HG02763 (cell line): ENCODE measurements at regions not wholly inside any gene's neighbourhood (a gene's known extent, or its start where the extent isn't known, plus 50 kb on each side); places are given as distances from the start of the nearest gene placed in this dataset.

Experiments
- ATAC-seq: cut with Tn5 transposase; IDR thresholded peaks from one replicate; pipeline ENCODE4 v1.9.1; 2021; ENCODE audit warnings: mild to moderate bottlenecking, moderate library complexity; ENCODE audit not compliant: unreplicated experiment

DNA sequence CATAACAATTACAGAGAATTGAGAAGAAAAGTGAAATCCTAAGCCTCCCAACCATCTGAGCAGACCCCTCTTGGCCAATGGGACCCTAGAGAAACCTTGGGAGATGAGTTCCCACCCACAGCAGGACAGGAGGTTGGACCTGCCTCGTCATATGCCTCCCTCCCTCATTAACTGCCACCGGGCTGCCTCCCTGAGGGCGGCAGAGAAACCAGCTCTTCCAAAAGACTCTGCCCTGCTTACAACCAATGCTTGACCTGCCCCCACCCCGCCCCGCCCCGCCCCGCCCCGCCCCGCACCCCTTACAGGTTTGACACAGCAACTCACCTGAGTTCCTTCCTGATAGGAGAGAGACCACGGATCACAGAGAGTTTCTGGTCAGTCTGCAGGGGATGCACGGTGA is 86.1 kb downstream of the ADRA2C start:
- ATAC-seq: no peak

DNA sequence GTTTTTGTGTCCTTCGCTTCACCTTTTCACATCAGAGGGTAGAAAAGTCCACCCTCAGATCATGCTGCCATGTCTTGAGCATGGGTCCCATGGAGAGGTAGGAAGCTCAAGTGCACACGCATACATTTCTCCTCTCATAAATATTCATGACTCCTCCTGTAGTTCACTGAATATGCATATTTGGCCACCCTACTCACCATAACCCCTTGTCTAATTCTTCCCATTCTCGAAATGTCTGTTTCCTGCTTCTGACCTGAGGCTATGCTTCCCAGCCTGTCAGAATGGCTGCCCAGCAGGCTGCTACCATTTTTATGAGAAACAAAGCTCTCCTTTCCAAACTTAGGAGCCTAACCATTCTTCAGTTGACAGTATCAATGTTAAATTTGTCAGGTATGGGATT is 86.5 kb downstream of the ADRA2C start:
- ATAC-seq: no peak

DNA sequence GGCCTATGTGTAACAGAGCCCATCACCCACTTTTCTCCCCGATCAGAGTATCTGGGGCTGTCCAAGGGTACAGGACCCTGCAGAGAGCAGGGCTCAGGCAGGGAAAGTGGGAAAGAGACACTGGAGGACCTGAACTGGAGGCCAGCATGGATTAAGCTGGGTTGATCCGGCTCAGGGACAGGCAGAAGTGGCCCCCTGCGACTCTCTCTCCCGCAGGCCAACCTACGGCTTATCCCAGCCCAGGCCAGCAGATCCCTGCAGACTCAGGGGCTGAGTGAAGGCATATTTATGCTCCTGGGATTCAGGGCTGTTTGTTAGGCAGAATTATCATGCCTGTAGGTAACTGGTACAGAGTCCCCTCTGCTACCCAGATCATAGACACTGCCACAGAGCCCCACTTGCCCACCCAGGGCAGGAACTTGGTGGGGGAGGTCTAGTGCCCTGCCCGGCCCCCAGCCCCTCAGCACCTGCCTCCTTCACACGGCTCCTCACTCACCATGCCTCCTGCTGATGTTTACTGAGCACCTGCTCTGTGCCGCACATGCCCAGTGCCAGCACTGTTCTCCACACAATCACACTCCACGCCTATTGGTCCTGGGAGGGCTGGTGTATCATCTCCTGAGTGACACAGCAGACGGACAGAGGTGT is 87.3 kb downstream of the ADRA2C start:
- no peak for ATAC-seq

DNA sequence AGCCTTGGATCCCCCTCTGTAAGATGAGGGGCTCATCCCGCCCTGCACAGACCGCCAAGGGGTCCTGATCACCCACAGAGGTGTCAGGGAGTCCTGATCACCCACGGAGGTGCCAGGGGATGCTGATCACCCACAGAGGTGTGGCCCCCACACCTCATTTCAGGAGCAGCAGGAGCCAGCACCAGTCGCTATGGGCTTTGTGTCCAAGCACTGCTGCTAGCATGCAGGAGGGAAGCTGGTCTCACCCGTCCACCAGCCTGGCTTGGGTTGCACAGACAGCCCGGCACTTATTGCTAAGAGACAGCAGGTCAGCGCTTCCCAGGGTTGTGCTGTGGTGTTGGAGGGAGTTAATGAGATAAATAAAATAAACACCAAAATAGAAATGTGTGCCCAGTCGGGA is 88.5 kb downstream of the ADRA2C start:
- no peak for ATAC-seq

DNA sequence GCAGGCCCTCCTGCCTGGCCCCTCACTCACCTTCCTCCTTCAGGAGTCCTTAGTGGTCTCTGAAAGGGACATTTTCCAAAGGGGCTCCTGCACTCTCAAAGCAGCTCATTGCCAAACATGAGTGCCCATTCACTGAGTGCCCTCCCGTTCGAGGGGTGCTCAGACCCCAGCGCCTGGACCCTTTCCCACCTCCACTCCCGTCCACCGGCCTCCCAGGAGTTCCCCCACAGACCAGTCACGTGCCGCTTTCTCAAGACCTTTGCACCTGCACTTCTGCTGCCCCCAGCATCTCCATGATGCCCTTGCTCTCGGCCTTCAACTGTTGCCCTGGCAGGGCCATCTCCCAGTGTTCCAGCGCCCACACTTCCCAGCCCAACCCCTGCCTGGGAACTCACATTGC is 89.5 kb downstream of the ADRA2C start:
- no peak for ATAC-seq

DNA sequence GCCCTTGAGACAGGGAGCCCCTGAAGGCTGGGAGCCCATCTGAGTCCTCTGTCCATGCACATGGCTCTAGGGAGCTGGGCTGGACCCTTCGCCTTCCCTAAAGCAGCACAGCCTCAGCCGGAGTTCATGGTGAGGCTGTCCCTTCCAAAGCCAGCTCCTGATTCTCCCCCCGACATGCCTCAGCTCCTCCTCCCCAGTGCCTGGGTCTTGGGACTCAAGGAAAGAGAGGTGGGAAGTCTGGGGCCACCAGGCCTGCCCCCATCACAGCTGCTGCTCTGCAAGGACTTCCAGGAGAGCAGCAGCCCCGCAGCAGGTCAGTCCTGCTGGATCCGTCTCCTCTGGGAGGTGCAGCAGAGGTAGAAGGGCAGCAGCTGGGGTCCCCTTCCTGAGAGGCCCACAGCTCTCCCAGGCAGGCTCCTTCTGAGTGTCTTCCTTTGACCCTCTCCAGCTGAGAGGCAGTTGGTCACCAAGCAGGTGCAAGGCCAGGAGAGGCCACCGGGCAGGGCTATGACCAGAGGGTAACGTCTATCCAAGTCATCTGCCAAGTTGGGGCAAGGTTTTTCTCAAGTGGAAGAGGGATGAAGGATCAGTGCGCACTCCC is 90.5 kb downstream of the ADRA2C start:
- ATAC-seq: no peak

DNA sequence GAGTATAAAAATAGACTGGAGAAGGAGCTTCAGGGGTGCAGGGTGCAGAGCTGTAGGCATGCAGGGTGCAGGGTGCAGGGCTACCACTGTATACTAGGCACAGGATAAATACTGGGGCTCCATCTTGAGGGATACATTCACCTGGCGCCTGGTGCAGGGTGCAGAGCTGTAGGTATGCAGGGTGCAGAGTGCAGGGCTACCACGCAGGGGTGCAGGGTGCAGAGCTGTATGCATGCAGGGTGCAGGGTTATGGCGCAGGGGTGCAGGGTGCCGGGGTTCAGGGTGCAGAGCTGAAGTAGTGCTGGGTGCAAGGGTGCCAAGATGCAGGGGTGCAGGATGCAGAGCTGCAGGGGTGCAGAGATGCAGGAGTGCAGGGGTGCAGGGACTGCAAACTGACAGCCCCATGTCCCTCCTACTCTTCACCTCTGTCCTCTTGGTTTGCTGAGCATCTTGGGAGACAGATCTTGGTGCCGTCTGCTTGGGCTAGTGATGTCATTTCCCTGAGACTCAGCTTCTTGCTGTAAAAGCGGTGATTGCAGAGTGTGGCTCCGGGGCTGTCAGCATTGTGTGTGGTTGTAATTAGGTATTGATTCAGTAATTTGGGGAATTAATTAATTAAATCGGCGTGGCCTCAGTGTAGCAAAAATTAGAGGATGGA is 91.2 kb downstream of the ADRA2C start:
- no peak for ATAC-seq

DNA sequence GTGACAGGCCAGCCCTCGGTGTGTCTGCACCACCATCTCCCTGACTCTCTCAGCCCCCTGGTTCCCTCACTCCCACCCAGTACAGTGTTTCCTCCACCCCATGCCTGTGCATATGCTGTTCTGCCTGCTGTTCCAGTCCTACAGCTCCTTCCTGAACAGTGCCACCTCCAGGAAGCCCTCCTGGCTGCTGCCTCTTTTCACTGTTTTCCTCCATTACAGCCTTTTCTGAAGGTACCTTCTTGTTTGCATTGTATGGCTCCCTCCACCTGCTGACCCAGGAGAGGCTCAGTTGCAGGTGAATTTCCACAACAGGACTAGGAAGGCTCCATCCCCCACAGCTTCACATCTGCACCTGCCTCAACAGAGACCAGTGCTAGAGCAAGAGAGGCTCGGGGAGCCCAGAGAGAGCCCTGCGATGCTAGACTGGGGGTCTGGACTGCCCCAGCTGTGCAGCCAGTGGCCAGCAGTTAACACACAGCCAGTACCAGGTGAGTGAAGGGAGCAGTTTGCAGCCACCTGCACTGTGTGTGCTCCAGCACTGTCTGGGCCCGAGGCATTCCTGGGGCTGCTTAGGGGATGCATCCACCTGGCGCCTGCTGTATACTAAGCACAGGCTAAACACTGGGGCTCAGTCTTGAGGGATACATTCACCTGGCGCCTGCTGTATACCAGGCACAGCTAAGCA is 92.0 kb downstream of the ADRA2C start:
- ATAC-seq: no peak

DNA sequence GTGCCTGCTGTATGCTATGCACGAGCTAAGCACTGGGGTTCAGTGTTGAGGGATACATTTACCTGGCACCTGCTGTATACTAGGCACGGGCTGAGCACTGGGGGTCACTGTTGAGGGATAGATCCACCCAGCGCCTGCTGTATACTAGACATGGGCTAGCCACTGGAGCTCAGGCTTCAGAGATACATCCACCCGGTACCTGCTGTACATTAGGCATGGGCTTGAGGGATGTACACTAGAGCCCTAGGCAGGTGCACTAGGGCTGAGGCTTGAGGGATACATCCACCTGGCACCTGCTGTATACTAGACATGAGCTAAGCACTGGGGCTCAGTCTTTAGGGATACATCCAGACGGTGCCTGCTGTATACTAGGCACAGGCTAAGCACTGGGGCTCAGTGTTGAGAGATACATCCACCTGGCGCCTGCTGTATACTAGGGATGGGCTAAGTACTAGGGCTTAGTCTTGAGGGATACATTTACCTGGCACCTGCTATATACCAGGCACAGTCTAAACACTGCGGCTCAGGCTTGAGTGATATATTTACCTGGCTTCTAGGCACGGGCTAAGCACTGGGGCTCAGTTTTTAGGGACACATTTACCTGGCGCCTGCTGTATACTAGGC is 92.7 kb downstream of the ADRA2C start:
- ATAC-seq: no peak

DNA sequence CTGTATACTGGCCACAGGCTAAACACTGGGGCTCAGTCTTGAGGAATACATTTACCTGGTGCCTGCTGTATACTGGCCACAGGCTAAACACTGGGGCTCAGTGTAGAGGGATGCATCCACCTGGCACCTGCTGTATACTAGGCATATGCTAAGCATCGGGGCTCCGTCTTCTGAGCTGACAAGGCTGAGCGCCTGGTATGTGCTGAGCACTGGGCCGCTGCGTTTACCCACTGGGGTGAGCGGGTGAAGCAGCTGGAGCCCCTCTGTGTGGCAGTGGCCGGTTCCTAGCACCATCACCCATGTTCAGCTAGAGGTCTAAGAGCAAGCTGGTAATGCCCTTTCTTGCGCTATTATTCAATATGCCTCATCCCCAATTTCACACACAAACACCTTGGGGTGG is 93.4 kb downstream of the ADRA2C start:
- no peak for ATAC-seq

DNA sequence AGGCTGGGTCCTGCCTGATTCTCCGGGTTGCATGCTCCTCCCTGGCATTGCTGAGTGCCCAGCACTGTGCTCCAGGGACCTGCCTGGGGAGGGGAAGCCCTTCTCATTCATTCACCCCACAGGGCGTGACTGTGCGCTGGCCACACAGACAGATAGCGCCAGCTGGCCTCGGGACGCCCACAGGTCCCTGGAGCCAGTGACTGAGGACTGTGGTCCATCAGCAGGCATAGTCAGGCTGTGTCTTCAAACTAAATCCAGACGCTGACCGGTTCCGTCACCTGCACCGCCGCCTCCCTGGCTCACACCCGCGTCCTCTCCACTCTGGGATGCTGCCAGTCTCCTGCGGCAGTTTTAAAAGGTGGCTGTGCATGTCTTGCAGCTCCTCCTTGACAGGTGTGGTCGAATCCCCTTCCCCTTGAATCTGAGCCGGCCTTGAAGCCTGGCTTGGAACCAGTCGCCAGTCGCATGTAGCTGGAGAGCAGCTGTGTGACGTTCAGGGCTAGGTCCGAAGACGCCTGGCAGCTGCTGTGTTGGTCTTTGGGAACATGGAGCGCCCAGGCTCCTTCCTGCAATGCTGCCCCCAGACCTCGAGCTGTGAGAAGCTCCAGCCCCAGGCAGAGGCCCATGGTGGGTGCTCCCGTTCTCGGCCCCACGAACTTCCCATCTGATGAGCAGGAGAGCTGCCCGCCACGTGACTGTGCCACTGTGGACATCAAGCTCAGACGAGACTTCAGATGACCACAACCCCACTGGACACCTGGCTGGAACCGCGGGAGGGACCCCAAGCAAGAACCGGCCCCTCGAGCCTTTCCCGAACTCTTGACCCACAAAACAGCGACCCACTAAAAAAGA is 94.1 kb downstream of the ADRA2C start:
- no peak for ATAC-seq

DNA sequence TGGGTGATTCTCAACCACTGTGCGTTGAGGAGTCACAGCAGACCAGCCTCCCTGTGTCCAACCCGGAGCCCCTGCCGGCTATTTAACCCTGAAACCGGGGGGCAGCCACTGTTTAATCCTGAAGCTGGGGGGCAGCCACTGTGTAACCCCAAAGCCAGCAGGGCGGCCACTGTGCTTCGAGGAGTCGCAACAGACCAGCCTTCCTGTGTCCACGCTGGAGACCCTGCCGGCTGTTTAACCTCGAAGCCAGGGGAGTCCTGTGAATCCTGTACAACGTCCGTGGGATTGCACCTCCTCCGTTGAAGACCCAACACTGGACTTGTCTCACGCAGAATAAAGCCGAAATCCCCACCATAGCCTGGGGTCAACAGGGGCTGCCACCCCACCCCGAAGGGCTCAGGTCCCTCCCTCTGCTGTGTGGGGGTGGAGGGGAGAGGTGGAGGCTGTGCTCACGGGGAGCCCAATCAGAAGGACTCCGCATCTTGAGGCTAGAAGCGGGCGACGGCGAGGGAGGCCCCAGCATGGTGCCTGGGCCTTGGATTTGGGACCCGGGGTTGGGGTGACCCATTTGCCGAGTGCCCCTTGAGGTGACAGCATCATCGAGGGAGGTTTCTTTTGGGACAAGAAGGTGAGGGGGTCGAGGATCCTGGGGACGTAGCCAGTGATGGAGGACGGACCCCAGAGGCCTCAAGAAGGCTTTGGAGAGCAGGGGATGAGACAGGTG is 94.9 kb downstream of the ADRA2C start:
- ATAC-seq: no peak

DNA sequence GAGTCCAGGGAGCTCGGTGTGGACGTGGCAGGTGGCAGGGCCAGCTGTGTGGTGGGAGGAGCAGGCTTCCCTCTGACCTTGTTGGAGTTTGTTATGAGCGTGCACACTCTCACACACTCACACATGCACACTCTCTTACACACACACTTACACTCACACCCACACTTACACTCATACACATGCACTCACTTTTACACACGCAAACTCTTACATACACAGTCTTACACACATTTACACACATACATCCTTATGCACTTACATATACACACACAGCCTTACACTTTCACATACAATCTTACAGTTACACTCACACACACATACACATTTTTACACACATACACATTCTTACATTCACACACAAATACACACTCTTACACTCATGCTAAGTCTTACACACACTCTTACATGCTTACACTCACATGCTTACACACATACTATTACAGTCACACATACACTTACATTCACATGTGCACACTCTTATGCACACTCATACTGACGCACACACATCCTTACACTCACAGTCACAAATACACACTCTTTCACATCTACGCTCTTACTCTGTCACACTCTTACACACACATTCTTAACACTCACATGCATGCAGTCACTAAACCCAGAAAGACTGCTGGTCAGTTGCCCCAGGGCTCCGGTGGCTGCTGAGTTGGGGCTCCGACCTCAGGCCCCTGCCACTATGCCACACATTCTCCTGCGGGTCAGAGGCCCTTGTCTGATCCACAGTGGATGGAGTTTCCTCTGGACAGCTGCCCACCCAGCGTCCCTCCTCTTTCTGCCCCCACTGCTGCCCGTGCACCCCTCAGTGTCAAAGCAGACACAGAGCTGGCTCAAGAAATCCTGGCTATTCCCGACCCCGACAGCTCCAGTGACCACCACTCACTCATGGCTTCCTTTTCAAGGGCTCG is 95.8 kb downstream of the ADRA2C start:
- ATAC-seq: no peak

DNA sequence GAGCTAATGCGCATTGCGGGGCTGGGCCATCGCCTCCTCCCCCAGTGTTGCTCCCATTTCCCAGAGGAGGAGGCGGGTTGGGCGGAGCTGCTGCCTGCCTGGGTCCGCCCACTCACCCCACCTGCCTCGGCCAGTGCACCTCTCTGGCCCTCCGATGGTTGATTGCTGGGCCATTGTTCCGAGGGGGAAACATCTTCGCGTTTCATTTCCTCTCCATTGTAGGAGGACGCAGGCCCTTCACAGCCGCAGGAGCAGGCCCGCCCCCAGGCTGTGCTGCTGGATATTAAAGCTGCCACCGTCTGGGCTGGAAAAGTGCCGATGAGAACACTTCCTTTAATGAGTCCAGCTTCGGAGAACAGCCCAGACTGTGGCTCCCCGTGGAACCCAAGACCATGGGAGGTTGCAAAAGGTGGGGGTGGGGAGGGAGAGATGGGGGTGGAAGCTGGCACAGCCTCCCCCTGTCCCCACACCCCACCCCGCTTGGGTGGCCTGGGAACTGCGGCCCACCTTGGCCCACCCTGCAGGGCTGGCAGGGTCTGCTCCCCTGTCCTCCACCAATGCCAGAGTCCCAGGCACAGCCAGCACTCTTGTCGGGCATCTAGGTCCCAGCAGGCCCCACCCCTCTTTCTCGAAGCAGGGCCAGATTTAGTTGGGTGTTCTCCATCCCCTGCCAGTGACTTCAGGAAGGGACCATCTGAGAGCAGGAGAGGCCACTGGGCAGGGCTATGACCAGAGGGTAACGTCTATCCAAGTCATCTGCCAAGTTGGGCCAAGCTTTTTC is 96.6 kb downstream of the ADRA2C start:
- no peak for ATAC-seq

DNA sequence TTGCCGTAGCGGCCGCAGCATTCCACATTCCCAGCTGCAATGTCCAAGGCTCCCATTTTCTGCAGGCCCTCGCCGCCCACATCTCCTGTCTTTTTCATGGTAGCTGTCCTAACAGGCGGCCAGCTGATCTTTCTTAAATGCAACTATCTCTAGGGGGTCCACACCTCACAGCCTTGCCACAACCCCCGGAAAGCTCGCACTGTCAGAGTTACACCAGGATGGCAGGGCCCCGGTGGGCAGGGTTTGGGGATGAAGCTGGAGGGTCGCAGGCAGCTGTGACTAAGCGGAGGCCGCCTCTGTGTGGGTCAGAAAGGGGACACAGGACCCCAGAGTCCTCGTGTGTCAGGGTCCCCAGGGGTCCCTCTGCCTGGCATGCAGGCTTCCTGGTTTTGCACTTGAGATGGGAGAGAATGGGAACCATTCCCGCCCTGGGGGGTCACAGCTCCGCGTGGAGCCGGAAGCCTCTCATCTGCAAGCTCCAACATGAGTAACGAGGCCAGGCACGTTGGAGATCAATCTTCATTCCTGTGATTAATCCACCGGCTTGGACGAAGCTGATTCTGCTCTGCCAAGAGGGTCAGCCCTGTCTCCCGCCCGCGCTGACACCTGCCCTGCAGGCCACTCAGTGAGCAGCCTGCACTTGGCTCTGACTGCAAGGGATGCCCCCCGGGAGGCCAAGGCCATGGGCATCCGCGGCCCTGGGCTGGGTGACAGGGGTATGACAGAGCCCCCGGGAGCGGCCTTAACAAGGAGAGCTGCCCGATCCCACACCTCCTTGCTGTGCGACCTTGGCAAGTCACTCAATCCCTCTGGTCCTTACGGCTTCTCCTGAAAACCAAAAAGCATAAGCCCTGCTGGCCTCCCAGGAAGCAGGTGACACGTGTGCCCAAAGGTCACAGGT is 97.9 kb downstream of the ADRA2C start:
- ATAC-seq: no peak

DNA sequence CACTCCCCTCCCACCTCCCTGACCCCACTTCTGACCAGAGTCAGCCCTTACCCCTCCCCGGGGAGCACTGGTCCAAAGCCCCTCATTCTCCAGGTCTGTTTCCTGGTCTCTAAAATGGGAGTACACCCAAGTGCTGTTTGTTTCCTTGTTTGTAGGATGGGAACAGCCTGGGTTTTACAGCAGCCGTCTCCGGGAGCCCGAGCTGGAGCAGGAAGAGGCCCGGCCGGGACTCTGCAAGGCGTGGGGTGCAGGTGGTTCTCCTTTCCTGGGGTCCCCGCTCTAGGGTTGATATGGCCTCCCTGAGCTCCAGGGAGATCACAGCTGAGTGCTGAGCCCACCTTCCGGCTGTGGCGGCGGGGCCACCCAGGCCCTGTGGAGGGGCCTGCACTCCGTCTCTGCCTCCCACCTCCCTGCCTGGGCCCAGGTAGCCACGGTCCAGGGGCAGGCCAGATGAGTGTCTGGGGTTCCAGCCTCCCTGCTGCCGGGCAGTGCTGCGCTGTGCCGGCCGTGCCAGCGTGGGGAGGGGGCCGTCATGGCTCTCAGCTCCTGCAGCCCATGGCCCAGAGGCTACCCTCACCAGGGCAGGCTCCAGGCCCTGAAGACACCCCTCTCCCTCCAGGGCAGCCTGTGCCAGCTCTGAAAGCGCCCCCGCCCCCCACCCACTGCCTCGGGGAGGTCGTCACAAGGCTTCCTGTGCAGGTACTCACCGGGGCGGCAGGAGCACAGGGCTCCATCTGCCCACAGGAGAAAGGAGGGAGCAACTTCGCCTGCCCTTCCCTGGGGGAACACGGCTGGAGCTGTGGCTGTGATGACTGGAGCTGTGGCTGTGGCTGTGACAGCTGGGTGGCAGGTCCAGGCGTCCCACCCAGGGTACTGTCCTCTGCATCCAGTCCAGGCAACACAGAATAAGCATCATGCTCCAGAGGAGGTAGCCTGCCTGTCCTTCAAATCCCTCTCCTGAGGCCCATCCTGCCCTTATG is 98.8 kb downstream of the ADRA2C start:
- no peak for ATAC-seq
